ENCODE measurements at regions not wholly inside any gene's neighbourhood (a gene's known extent, or its start where the extent isn't known, plus 50 kb on each side); places are given as distances from the start of the nearest gene placed in this dataset.

DNA sequence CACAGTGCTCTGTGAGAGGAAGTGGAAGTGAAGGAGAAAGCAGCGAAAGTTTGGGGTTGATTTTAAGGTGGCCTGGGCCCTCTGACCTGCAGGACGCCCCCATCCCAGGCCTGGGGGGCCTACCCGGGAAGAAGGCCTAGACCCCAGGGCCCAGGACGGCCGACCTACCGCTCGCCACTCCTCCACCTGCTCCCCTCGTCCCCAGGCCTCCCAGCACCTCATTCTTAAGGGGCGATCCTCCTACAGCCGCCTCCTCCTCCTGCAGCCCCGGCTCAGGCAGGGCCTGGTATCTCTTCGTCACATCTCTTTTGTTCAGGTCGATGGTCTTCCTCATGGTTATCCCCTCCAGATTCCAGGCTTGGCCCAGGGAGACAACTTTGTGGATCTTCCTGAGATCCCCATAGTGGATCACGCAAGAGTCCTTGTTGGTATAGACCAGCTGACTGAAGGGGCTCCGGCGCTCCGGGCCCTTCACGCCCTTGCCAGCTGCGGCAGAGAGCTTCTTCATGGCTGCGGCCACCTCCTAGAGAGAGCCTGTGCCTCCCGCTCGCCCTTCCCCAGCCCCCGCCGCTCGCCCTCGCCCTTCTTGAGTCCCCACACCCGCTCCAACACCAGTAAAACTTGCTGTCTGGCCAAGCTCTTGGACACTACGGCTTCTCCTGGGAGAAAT lies 117.5 kb downstream of the OR13A1 start:
- DNase-seq (ENCODE audit: low read depth, low spot score) = no peak

DNA sequence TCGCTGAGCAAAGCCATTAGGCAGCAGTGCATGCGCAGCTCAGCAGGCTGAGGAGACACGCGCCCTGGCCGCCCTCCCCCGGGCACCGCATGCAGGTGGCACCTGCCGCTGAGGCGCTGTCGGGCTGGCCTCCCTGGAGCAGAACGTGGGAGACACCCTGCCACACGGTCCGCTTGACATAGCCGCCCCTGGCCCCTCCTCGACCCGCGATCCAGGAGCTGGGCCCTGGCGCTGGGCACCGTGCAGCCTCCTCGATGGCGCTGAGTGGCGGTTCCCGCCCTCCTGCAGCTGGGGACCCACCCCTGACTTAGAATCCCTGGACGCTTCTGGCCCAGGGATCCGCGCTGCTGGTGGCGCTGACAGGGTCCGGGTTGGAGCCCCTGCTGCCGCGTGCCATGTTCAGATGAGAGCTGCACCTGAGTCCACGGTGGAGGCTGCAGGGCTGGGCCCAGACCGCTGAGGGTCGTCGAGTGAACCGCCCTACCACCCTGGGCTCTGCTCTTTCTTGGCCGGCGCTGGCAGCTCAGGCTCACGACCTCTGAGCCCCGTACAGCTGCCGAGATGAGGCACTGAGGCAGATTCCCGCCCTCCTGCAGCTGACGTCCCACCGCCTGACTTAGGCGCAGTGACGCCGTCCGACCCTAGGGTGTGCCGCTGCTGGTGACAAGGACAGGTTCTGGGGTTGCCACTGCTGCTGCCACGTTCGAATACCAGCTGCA lies 116.8 kb downstream of the OR13A1 start:
- DNase-seq (ENCODE audit: low read depth, low spot score) = no peak

DNA sequence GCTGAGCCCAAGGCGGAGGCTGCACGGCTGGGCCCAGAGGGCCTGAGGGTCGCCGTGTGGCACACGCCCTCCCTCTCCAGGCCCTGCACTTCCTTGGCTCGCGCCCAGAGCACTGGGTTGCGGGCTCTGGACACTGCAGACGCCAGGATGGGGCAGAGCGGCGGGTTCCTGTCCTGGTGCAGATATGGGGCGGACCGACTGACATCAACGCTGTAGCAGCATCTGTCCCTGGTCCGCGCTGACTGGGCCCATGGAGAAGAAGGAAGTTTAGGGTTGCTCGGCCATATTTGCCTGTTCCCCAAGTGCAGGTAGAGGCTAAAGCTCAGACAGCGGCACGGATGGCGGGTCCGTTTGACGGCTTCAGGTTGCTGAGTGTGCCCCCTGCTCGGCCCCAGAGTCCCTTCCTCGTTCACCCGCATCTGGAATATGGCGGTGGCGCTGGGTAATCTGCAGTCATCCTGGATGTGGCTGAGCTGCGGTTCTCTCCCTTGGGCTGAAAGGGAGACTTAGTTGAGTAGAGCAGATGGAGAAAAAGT lies 116.1 kb downstream of the OR13A1 start:
- DNase-seq (ENCODE audit: low read depth, low spot score) = no peak

DNA sequence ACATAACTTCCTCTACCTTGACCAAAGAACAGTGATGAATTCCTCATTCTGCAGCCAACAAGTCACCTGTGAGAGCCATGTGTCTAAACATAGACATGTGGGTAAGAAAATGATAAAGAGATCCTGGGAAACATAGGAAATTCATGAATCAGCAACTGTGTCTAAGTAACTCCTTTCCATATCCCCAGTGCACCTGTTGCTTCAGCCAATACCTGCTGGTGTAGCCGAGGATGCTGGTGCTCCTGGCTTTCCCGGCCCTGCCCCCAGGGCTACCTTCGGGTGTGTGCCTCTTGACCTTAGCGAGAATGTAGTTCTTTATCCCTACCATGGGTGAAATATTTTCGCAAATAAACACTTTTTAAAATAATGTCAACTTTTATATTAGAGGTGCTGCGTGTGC lies 114.1 kb downstream of the OR13A1 start:
- no peak for DNase-seq (ENCODE audit: low read depth, low spot score)

DNA sequence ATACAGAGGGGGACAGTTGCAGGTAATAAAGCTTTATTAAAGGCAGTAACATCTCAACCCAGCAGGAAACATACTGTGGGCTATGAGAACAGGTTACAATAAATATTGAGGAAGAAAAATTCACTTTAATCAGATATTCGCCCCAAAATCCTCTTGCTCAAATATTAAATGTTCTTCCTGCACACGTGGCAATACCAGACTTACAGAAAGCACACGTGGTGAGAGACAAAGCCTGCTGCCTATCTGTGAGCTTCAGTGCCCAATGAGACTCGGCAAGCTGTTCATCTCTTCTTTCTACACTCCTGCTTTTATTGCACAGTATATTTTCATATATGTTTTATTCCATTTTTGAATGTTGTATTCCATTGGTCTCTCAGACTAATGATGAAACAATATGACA lies 113.2 kb downstream of the OR13A1 start:
- no peak for DNase-seq (ENCODE audit: low read depth, low spot score)

DNA sequence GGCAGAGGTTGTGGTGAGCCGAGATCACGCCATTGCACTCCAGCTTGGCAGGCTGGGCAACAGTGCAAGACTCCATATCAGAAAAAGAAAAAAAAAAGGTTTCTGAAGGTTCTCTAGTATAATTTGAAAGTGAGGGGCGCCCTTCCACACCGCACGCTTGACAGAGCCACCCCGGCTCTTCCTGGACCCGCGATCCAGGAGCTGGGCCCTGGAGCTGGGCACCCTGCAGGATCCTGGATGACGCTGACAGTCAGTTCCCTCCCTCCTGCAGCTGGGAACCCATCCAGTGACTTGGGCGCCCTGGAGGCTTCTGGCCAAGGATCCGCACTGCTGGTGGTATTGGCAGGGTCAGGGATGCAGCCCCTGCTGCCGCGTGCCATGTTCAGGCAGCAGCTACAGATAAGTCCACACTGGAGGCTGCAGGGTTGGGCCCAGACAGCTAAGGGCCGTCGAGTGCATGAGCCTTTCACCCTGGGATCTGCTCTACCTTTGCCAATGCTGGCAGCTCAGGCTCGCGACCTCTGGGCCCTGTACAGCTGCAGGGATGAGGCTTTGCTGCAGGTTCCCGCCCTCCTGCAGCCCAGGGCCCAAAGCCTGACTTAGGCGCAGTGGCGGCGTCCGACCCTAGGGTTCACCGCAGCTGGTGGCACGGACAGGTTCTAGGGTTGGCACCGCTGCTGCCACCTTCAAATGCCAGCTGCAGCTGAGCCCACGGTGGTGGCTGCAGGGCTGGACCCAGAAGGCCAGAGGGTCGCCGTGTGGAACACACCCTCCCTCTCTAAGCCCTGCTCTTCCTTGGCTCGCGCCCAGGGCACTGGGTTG lies 110.2 kb downstream of the OR13A1 start:
- DNase-seq (ENCODE audit: low read depth, low spot score) = no peak

DNA sequence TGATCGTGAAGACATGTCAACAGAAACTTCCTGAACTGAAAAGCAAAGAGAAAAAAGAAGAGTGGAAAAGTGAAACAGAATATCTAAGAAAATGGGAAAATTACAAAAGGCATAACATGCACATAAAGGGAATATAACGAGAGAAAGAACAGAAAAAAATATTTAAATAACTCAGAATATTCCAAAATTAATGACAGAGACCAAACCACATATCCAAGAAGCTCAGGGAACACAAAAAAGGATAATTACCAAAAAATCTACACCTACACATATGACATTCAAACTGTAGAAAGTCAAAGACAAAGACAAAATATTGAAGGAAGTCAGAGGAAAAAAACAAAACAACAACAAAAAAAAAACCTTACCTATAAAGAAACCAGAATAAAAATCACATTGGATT lies 105.5 kb downstream of the OR13A1 start:
- no peak for DNase-seq (ENCODE audit: low read depth, low spot score)

DNA sequence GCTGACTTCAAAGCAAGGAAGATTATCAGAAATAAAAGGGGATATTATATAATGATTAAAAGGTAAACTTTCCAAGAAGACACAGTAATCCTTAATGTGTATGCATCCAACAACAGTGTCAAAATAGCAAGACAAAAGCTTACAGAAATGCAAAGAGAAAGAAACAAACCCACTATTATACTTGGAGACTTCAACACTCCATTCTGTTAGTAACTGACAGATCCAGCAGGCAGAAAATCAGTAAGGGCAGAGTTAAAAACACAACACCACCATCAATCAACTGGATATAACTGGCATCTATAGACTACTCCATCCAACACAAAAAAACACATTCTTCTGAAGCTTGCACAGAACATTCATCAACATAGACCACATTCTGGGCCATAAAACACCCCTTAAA lies 103.8 kb downstream of the OR13A1 start:
- no peak for DNase-seq (ENCODE audit: low read depth, low spot score)

DNA sequence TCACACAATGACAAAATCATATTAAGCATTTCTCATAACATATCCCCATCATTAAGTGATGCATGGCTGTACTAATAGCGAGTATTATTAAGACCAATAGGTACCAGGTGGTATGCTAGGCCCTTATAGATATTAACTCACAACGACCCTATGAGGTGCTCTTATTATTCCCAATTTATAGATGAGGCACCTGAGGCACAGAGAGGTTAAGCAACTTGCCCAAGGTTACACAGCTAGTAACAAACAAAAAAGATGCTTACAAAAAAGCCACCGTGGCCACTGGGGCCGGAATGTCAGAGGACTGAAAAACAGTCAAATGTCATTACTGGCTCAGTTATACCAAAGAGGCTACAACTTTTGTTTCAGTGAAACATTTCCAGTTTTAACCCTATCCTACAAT lies 96.0 kb downstream of the OR13A1 start:
- no peak for DNase-seq (ENCODE audit: low read depth, low spot score)

DNA sequence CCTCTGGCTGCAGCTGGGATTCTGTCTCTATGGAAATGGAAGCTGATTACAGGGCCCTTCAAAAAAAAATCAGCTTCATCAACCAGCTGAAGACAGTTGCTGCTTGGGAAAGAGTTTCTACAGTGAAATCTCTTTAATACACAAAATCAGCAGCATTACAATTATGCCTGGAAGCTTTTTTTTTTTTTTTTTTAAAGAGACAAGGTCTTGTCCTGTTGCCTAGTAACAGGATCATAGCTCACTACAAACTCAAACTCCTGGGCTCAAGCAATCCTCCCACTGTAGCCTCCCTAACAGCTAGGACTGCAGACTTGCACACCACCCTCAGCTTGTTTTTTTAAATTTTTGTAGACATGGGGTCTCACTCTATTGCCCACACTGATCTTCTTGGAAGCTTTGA lies 94.5 kb downstream of the OR13A1 start:
- DNase-seq (ENCODE audit: low read depth, low spot score) = no peak

DNA sequence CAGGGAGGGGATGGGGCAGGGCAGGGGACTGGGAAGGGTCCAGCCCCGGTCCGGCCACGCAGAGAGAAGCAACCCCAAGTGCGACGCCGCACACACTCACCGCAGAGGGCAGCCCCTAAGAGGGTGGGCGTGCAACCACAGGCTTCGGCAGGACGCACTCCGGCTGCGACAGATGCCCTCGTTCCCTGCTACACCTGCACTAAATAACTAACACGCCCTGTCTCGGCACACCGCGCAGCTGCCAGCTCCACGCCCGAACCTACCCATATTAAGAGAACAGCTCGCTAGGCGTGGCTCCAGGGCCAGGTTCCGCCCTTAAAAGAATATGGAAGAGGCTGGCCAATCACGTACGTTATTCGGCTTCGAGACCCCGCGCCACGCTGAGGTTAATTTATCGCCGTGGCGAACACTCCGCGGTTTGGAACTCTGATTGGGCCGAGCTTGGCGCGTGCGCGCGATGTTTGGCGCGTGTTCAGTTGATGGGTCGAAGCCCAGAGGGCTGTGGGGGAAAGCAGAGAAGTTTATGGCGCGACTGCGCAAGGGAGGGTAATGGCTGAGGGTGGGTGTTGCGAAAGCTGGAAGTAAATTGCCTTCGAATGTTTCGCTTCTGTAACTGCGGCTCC lies 91.1 kb downstream of the OR13A1 start:
- no peak for DNase-seq (ENCODE audit: low read depth, low spot score)

DNA sequence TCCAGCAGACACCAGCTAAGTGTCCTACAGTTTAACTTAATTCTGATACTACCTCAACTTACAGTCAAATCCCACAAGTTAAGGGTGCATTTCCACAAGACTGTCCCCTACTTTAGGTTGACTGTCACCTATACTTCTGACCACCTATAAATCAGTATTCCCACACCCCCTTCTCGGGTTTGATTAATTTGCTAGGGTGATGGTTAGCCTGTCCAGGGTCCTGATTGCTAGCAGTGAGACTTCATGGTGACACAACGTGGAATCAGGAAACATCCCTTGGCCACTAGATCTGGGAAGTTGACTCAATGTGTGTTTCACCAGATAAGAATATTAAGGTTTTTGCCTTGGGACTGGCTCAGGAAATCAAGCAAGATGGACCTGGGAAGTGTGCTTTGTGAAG lies 88.4 kb downstream of the OR13A1 start:
- DNase-seq (ENCODE audit: low read depth, low spot score) = no peak

DNA sequence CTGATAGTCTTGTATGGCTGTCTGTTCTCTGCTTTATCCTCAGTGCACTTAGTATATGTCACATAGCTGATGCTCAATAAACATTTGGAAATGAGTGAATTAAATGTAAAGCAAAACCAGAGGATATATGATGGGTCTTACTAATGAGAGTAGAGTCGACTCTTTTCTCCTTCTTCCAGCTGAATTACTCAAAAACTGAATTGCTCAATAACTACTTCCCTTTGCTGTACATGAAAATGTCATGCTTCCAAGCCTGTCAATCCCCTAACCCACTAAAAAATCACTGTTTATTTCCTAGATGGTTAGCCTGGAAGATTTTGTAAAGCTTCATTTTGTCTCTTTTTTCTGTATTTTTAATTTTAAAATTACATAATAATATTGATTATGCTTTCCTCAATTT lies 88.0 kb downstream of the OR13A1 start:
- no peak for DNase-seq (ENCODE audit: low read depth, low spot score)

DNA sequence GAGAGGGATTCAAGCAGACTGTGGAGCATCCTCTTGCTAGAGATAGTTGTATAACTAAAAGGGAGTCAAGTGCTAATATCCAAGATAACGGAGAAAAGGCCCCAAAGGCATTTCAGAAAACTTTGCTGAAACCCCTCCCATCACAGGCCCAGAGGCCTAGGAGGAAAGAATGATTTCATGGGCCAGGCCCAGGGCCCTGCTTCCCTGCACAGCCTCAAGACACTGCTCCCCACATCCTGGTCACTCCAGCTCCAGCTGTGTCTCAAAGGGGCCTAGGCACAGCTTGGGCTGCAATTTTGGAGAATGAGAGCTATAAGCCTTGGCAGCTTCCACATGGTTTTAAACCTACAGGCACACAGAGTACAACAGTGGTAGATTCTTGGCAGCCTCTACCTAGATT lies 85.6 kb downstream of the OR13A1 start:
- DNase-seq (ENCODE audit: low read depth, low spot score) = no peak

DNA sequence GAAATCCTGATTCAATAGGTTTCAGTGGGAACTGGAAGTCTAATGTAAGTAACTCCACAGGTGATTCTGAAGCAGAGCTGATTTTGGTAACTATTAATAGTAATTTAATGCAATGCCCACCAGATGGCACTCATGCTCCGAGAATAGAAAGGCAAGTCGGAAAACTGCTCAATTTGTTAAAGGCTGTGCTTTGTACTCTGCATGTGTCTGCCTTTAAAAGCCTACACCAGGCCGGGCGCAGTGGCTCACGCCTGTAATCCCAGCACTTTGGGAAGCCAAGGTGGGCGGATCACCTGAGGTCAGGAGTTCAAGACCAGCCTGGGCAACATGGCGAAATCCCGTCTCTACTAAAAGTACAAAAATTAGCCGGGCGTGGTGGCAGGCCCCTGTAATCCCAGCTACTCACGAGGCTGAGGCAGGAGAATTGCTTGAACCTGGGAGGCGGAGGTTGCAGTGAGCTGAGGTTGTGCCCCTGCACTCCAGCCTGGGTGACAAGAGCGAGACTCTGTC lies 80.1 kb downstream of the OR13A1 start:
- peak; percentile 82 for DNase-seq (ENCODE audit: low read depth, low spot score)

DNA sequence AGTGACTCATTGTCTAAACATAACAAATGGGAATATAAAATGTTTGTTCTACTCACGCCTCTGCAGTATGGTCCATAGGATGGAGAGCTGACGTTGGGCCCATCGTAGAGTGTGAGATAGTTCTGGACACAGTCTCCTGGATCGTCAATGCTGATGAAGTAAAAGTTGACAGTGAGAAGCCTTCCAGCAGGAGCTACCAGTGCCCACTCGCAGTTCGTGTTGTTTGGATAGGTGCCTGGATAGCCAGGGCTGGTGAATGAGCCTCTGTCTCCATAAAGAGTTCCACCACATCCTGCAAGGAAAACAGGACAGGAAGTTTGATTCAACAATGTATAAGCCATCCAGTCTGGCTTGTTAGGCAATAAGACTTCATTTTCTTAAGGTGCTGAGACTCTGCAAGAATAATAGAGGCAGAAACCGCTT lies 79.6 kb downstream of the OR13A1 start:
- DNase-seq (ENCODE audit: low read depth, low spot score) = peak; percentile 5

DNA sequence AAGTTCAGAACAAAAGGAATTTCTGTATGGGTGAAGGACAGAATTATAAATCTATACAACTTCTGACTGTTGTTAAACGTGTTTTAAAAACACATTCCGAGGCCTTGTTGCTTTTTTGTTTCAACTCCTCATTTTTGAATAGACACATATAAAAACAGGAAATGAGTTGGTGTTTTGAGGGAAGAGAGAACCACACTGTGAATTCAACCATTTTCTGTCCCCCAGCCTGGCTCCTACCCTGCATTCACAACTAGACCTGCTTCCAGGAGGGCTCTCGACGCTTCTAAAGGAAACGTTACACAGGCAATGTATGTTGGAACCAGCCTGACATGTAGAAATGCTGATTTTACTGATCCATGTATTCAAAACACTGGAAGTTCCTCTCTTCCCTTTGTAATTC lies 76.5 kb downstream of the OR13A1 start:
- DNase-seq (ENCODE audit: low read depth, low spot score) = no peak

DNA sequence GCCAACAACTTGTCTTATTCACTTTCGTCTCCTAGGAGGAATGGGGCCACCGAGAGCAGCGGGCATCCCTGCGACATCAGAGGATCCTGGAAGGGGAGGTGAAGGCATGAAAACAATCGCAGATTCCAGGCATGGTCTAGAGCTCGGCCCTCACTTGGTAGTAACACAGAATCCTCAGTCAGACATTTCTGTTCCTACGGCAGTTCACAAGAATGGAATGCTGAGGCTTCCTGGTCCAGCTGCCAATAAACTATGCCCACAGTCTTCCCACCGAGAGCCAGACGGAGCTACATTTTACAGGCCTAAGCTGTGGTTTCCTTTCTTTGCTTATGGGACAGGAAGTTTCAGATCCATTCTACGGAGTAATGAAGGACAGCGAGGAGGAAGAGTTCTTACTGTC lies 75.8 kb downstream of the OR13A1 start:
- peak; percentile 62 for DNase-seq (ENCODE audit: low read depth, low spot score)

DNA sequence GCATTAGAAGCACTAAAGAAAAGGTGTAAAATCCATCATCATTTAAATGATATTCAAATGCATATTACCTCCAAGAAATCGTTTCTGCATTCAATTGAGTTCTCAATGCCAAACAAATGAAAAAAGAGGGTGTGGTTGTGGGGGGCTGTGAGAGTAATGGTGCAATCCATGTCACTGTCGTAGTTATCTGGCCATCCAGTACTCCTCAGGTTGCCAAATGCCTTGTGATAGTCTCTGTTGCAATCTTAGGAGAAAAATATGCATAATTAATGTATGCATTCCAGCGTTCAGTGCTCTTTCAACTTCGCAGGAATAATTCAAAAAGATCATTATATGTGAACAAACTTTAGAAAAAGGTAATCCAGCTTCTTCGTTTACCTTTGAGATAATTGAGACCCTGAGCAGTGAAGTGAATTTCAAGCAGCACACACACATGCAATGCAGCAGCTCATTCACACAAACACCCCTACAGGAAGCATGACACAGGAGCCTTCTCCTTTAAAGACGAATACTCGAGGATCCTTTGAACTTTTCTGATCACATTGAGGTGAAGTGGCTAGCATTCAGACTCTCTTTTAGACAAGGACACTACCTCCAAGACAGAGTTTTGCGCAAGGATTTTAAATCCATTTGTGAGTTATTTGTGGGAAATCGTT lies 73.4 kb downstream of the OR13A1 start:
- no peak for DNase-seq (ENCODE audit: low read depth, low spot score)

DNA sequence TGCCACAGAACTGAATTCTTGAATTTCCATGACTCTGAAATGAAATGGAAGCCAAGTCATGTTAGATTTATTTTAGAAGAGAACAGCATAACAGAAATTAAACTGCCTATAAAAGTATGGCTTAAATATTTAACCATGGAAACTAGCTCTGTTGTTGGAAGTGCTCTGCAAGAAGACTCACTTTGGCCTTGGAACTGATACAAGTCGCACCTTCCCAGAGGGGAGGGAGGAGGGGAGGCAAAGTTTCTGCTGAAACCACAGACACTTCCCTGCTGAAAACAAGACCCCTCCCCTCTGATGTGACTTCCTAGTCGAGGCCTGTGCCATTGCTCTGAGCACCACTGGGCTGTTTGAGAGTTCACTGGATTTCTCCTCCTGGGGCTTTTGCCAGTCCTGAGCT lies 72.1 kb downstream of the OR13A1 start:
- no peak for DNase-seq (ENCODE audit: low read depth, low spot score)

DNA sequence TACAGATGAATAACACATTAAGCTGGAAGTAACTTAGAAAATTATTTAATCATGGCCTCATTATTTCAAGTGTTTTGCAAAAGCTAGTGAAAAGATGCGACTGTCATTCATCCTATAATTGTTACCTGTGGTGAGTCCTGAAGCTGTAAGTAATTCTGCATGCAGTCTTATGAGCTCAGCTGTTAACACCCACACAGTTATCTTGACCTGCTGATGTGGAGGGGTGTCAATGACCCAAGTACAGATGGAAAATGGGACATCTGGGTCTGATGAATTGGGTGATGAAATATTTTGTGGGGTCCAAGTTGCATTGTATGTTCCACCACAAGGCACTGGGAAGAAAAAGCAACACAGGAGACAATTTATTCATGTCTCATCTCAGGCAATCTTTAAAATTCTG lies 68.9 kb downstream of the OR13A1 start:
- no peak for DNase-seq (ENCODE audit: low read depth, low spot score)

All from astrocyte of the hippocampus (primary cell).